SK-N-SH (cell line): ENCODE measurements at regions not wholly inside any gene's neighbourhood (a gene's known extent, or its start where the extent isn't known, plus 50 kb on each side); places are given as distances from the start of the nearest gene placed in this dataset.

Experiments used
- CTCF ChIA-PET: fragments of 300-600, 350-600 bp; formaldehyde crosslinking; extraction: SDS; loops from one replicate; lab custom pipeline; 2021; lab: Yijun Ruan, JAX
- POLR2A ChIA-PET: fragments of 350-600 bp; sonication (Branson Sonifier 250); formaldehyde crosslinking; extraction: SDS; loops from one replicate; lab custom pipeline; 2020; ENCODE audit warnings: antibody characterized with exemption, inconsistent platforms; lab: Yijun Ruan, JAX
- DNase-seq: peaks from one replicate; pipeline ENCODE4 v3.0.0; 2012
- H2AFZ ChIP-seq: fragments of 200-600 bp; sonication (generic); 2 replicates; pipeline ENCODE4 v1.8.1; 2016; ENCODE audit warnings: antibody characterized with exemption, mild to moderate bottlenecking, low read depth
- H3F3A ChIP-seq: fragments of 200-600 bp; sonication (generic); replicated peaks from 2 replicates; pipeline ENCODE3; 2016; ENCODE audit warnings: antibody characterized with exemption, mild to moderate bottlenecking; ENCODE audit not compliant: insufficient read depth
- H3K27ac ChIP-seq, 2 experiments: fragments of 200-500 bp in 1 of 2; fragments of 200-600 bp in 1 of 2; sonication (Bioruptor generic) in 1 of 2; sonication (generic), shearing (Covaris generic) in 1 of 2; 2 replicates each; pipeline versions ENCODE4 v1.5.1 to v1.6.1; 2014 to 2016; ENCODE audit warnings: low read depth in 2 of 2, inconsistent platforms in 1 of 2, low read length in 1 of 2, mild to moderate bottlenecking in 1 of 2, mixed read lengths in 1 of 2
- H3K27me3 ChIP-seq: fragments of 200-600 bp; sonication (generic), shearing (Covaris generic); 2 replicates; pipeline ENCODE4 v1.6.1; 2016; ENCODE audit warnings: mixed run types; ENCODE audit not compliant: insufficient read depth
- H3K36me3 ChIP-seq, 2 experiments: fragments of 200-500 bp in 1 of 2; fragments of 200-600 bp in 1 of 2; sonication (Bioruptor generic) in 1 of 2; sonication (generic) in 1 of 2; replicated peaks in 1 of 2; 2 replicates each; pipeline versions ENCODE3 to v1.5.1; 2014 to 2016; ENCODE audit warnings: low read length in 1 of 2, mild to moderate bottlenecking in 1 of 2; ENCODE audit not compliant: insufficient read depth in 2 of 2, control insufficient read depth in 1 of 2
- H3K4me1 ChIP-seq, 2 experiments: fragments of 200-500 bp in 1 of 2; fragments of 200-600 bp in 1 of 2; sonication (Bioruptor generic) in 1 of 2; sonication (generic), shearing (Covaris generic) in 1 of 2; 2 replicates each; pipeline versions ENCODE4 v1.5.1 to v1.6.1; 2014 to 2016; ENCODE audit warnings: low read depth in 1 of 2, low read length in 1 of 2, mixed run types in 1 of 2; ENCODE audit not compliant: insufficient read depth in 2 of 2, control insufficient read depth in 1 of 2
- H3K4me2 ChIP-seq: fragments of 200-600 bp; sonication (generic), shearing (Covaris generic); 2 replicates; pipeline ENCODE4 v1.6.1; 2017; ENCODE audit warnings: mixed run types
- H3K4me3 ChIP-seq, 2 experiments: fragments of 200-500 bp in 1 of 2; fragments of 200-600 bp in 1 of 2; sonication (Bioruptor generic) in 1 of 2; sonication (generic), shearing (Covaris generic) in 1 of 2; 2 replicates each; pipeline versions ENCODE4 v1.5.1 to v1.8.1; 2014 to 2016; ENCODE audit warnings: low read depth in 2 of 2, inconsistent platforms in 1 of 2, low read length in 1 of 2, mild to moderate bottlenecking in 1 of 2, mixed read lengths in 1 of 2, moderate library complexity in 1 of 2
- H3K79me2 ChIP-seq: fragments of 200-600 bp; sonication (generic); 2 replicates; pipeline ENCODE4 v1.8.1; 2017; ENCODE audit warnings: mild to moderate bottlenecking; ENCODE audit not compliant: insufficient read depth
- H3K9ac ChIP-seq: fragments of 200-600 bp; sonication (generic); 2 replicates; pipeline ENCODE4 v1.6.1; 2017; ENCODE audit warnings: mixed run types
- H3K9me2 ChIP-seq: fragments of 200-600 bp; sonication (generic); 2 replicates; pipeline ENCODE4 v1.6.1; 2017; ENCODE audit warnings: mixed run types
- H3K9me3 ChIP-seq: fragments of 200-600 bp; sonication (generic); 2 replicates; pipeline ENCODE4 v1.6.1; 2017; ENCODE audit warnings: mixed run types, mild to moderate bottlenecking, moderate library complexity
- H4K20me1 ChIP-seq: fragments of 200-600 bp; sonication (generic); 2 replicates; pipeline ENCODE4 v1.6.1; 2017; ENCODE audit warnings: mild to moderate bottlenecking, mixed run types; ENCODE audit not compliant: insufficient read depth
- ELF1 ChIP-seq: IDR thresholded peaks from 2 replicates; pipeline ENCODE4 v1.4.0; 2012
- FOXJ3 ChIP-seq: sonication (generic); formaldehyde crosslinking; IDR thresholded peaks from 2 replicates; pipeline ENCODE4 v1.5.1; 2020; ENCODE audit warnings: mild to moderate bottlenecking, missing genetic modification reagents
- FOXM1 ChIP-seq: IDR thresholded peaks from 2 replicates; pipeline ENCODE4 v1.4.0; 2012; ENCODE audit warnings: low read depth, mild to moderate bottlenecking
- MEF2A ChIP-seq: IDR thresholded peaks from 2 replicates; pipeline ENCODE4 v1.4.0; 2012; ENCODE audit warnings: low read depth, borderline replicate concordance
- MXI1 ChIP-seq: IDR thresholded peaks from 2 replicates; pipeline ENCODE4 v1.6.1; 2012; ENCODE audit warnings: mild to moderate bottlenecking, low read depth, low read length, improper control_type of control experiment
- PBX3 ChIP-seq: IDR thresholded peaks from 2 replicates; pipeline ENCODE4; 2012
- RAD21 ChIP-seq: IDR thresholded peaks from 2 replicates; pipeline ENCODE4 v1.6.1; 2012; ENCODE audit warnings: mild to moderate bottlenecking, low read length
- RCOR1 ChIP-seq: fragments of 150-350 bp; IDR thresholded peaks from 2 replicates; pipeline ENCODE4 v1.6.1; 2017; ENCODE audit warnings: antibody characterized with exemption, low read length
- REST ChIP-seq: IDR thresholded peaks from 2 replicates; pipeline ENCODE4 v1.6.1; 2012; ENCODE audit warnings: mild to moderate bottlenecking, low read depth, low read length, moderate library complexity
- RFX5 ChIP-seq: IDR thresholded peaks from 2 replicates; pipeline ENCODE4 v1.6.1; 2012; ENCODE audit warnings: mild to moderate bottlenecking, improper control_type of control experiment, low read length
- SIN3A ChIP-seq: IDR thresholded peaks from 2 replicates; pipeline ENCODE4 v1.6.1; 2012; ENCODE audit warnings: low read depth, mild to moderate bottlenecking, low read length, moderate library complexity, borderline replicate concordance
- TEAD4 ChIP-seq: IDR thresholded peaks from 2 replicates; pipeline ENCODE4 v1.4.0; 2012; ENCODE audit warnings: mild to moderate bottlenecking, borderline replicate concordance; ENCODE audit not compliant: insufficient read depth
- USF2 ChIP-seq: fragments of 150-350 bp; IDR thresholded peaks from 2 replicates; pipeline ENCODE4 v1.6.1; 2017; ENCODE audit warnings: antibody characterized with exemption, low read length, low read depth, borderline replicate concordance
- YY1 ChIP-seq: IDR thresholded peaks from 2 replicates; pipeline ENCODE4 v1.4.0; 2012; ENCODE audit warnings: low read depth, mild to moderate bottlenecking
- WGBS: methylation state at CpG from one replicate; pipeline ENCODE4 v1.1.6; 2017; ENCODE audit warnings: low lambda C conversion rate; 5-methylcytosine and 5-hydroxymethylcytosine counted together

- Histone ChIP-seq H3F3A (no peaks in the 10 kb centered on the region), H3K4me3 (no peak overlapping the region), H3K4me2 (no peak overlapping the region), H4K20me1 (no peaks in the 10 kb centered on the region), H3K27me3 (no peaks in the 10 kb centered on the region), H2AFZ (no peak overlapping the region), H3K36me3 (no peaks in the 10 kb centered on the region), H3K4me1 (peaks cover 0 to 11% of the 10 kb centered on the region in 2 experiments; a peak in 1 of 4 replicates), H3K9me3 (no peaks in the 10 kb centered on the region), H3K27ac (no peak overlapping the region), H3K9ac (no peak overlapping the region), H3K79me2 (no peaks in the 10 kb centered on the region), H3K9me2 (no peaks in the 10 kb centered on the region)
- ChIA-PET CTCF (interaction anchor here (2.0 to 2.1 kb wide), 2 partner anchors 16 to 56 kb away, joined by 7 to 9 read pairs; no protein-coding TSS in a partner anchor), POLR2A (no interaction called here)
- 47% methylated on average over 7 of the region's 7 CpGs for WGBS
- no peak for DNase-seq
- TF ChIP-seq MXI1 (no peak), TEAD4 (no peak), RCOR1 (no peak), FOXM1 (no peak), USF2 (no peak), PBX3 (no peak), RAD21 (no peak), ELF1 (no peak), FOXJ3 (no peak), YY1 (no peak), REST (no peak), MEF2A (no peak), SIN3A (no peak), RFX5 (no peak)
Observed at GRCh38 chr18:24656551-24657443, 196.4 kb downstream of the HRH4 start.
